Osteocyte (in vitro differentiated cells): ENCODE measurements at regions not wholly inside any gene's neighbourhood (a gene's known extent, or its start where the extent isn't known, plus 50 kb on each side); places are given as distances from the start of the nearest gene placed in this dataset.

ENCODE experiments used
- DNase-seq: peaks from one replicate; pipeline ENCODE4 v3.0.0; 2021; ENCODE audit warnings: mixed read lengths; ENCODE audit not compliant: unreplicated experiment; ENCODE audit errors: extremely low spot score
- H3K27ac Mint-ChIP-seq: one replicate; pipeline ENCODE4 v1.8.0; 2021; ENCODE audit warnings: mild to moderate bottlenecking, mixed read lengths; ENCODE audit not compliant: unreplicated experiment
- H3K27me3 Mint-ChIP-seq: one replicate; pipeline ENCODE4 v1.8.0; 2021; ENCODE audit warnings: mixed read lengths; ENCODE audit not compliant: unreplicated experiment
- H3K36me3 Mint-ChIP-seq: one replicate; pipeline ENCODE4 v1.8.0; 2021; ENCODE audit warnings: mixed read lengths; ENCODE audit not compliant: unreplicated experiment
- H3K4me1 Mint-ChIP-seq: one replicate; pipeline ENCODE4 v1.8.0; 2021; ENCODE audit warnings: mixed read lengths; ENCODE audit not compliant: unreplicated experiment
- H3K4me3 Mint-ChIP-seq: one replicate; pipeline ENCODE4 v1.8.0; 2021; ENCODE audit warnings: mild to moderate bottlenecking, moderate library complexity, mixed read lengths; ENCODE audit not compliant: unreplicated experiment
- H3K9me3 Mint-ChIP-seq: one replicate; pipeline ENCODE4 v1.8.0; 2021; ENCODE audit warnings: mixed read lengths; ENCODE audit not compliant: unreplicated experiment
- CTCF ChIP-seq: fragments of 200-600 bp; sonication (generic); IDR thresholded peaks from 2 replicates; pipeline ENCODE4 v1.5.0; 2021; ENCODE audit warnings: antibody characterized with exemption, mild to moderate bottlenecking, moderate library complexity

GRCh38 chr10:52463826-52464225, 149.7 kb downstream of the DKK1 start:
- H3K36me3 Mint-ChIP-seq, result no peaks in the 10 kb centered on the region
- no peak overlapping the region for H3K4me3 Mint-ChIP-seq
- H3K27ac Mint-ChIP-seq, result no peak overlapping the region
- DNase-seq, result no peak
- no peak for TF ChIP-seq CTCF
- peaks cover 29% of the 10 kb centered on the region for H3K4me1 Mint-ChIP-seq
- no peaks in the 10 kb centered on the region for H3K9me3 Mint-ChIP-seq
- H3K27me3 Mint-ChIP-seq, result no peaks in the 10 kb centered on the region

- H3K36me3 Mint-ChIP-seq, result no peaks in the 10 kb centered on the region
- H3K4me1 Mint-ChIP-seq, result peaks cover 22% of the 10 kb centered on the region
- H3K27ac Mint-ChIP-seq, result no peak overlapping the region
Observed at GRCh38 chr10:52464368-52465124, 150.5 kb downstream of the DKK1 start.

GRCh38 chr10:52465202-52465601, 151.1 kb downstream of the DKK1 start:
- Mint-ChIP-seq H3K4me1 (peaks cover 21% of the 10 kb centered on the region), H3K27ac (no peak overlapping the region), H3K36me3 (no peaks in the 10 kb centered on the region), H3K4me3 (no peak overlapping the region), H3K9me3 (no peaks in the 10 kb centered on the region), H3K27me3 (no peaks in the 10 kb centered on the region)
- DNase-seq, result no peak
- no peak for TF ChIP-seq CTCF

More at GRCh38 chr10:52464368-52465124, 150.5 kb downstream of the DKK1 start:
- DNase-seq, result no peak
- TF ChIP-seq CTCF, result no peak
- no peak overlapping the region for H3K4me3 Mint-ChIP-seq
- H3K9me3 Mint-ChIP-seq, result no peaks in the 10 kb centered on the region
- H3K27me3 Mint-ChIP-seq, result no peaks in the 10 kb centered on the region

GRCh38 chr10:52466464-52466863, 152.4 kb downstream of the DKK1 start:
- no peaks in the 10 kb centered on the region for H3K27me3 Mint-ChIP-seq
- H3K9me3 Mint-ChIP-seq, result no peaks in the 10 kb centered on the region
- no peak for TF ChIP-seq CTCF
- peak overlapping the region; percentile 70 for H3K27ac Mint-ChIP-seq
- peaks cover 12% of the 10 kb centered on the region for H3K4me1 Mint-ChIP-seq
- no peak for DNase-seq
- H3K4me3 Mint-ChIP-seq, result no peak overlapping the region
- no peaks in the 10 kb centered on the region for H3K36me3 Mint-ChIP-seq

GRCh38 chr10:52469970-52470705, 156.1 kb downstream of the DKK1 start:
- DNase-seq, result no peak
- peaks cover 12% of the 10 kb centered on the region for H3K4me1 Mint-ChIP-seq
- H3K9me3 Mint-ChIP-seq, result peaks cover 7% of the 10 kb centered on the region
- no peaks in the 10 kb centered on the region for H3K27me3 Mint-ChIP-seq
- no peaks in the 10 kb centered on the region for H3K36me3 Mint-ChIP-seq
- no peak for TF ChIP-seq CTCF
- no peak overlapping the region for H3K27ac Mint-ChIP-seq
- H3K4me3 Mint-ChIP-seq, result no peak overlapping the region
